Activated T-helper 17 cell treated with anti-CD3 and anti-CD28 coated beads, Interleukin-2, amount 50 U/mL, for 72 hours (primary cell): ENCODE measurements at regions not wholly inside any gene's neighbourhood (a gene's known extent, or its start where the extent isn't known, plus 50 kb on each side); places are given as distances from the start of the nearest gene placed in this dataset.
"Not testable (repeated sequence)": the region's sequence is repeated elsewhere in the genome, so short reads cannot be mapped to it uniquely, and the experiment has no call there.

ENCODE experiments used
- ATAC-seq: fragments of 150-1000 bp; cut with Tn5 transposase; replicated peaks from 2 replicates; pipeline ENCODE4 v1.10.0; 2021; ENCODE audit warnings: mild to moderate bottlenecking, moderate library complexity
- H3K27ac Mint-ChIP-seq: one replicate; pipeline ENCODE4 v1.8.0; 2022; ENCODE audit warnings: mixed read lengths
- H3K27me3 Mint-ChIP-seq: one replicate; pipeline ENCODE4 v1.8.0; 2022; ENCODE audit warnings: mixed read lengths
- H3K36me3 Mint-ChIP-seq: one replicate; pipeline ENCODE4 v1.8.0; 2022; ENCODE audit warnings: low read depth, mild to moderate bottlenecking, mixed read lengths
- H3K4me1 Mint-ChIP-seq: one replicate; pipeline ENCODE4 v1.8.0; 2022; ENCODE audit warnings: mixed read lengths
- H3K4me3 Mint-ChIP-seq: one replicate; pipeline ENCODE4 v1.8.0; 2022; ENCODE audit warnings: mild to moderate bottlenecking, mixed read lengths
- H3K9me3 Mint-ChIP-seq: one replicate; pipeline ENCODE4 v1.8.0; 2022; ENCODE audit warnings: mixed read lengths

- ATAC-seq, H3K27ac Mint-ChIP-seq, H3K36me3 Mint-ChIP-seq, H3K4me1 Mint-ChIP-seq, H3K4me3 Mint-ChIP-seq, H3K9me3 Mint-ChIP-seq: not testable (repeated sequence)
- peaks cover 12% of the 10 kb centered on the region for H3K27me3 Mint-ChIP-seq
Measured at GRCh38 chr10:109809954-109810353, 113.4 kb downstream of the XPNPEP1 start.

- not testable (repeated sequence) for H3K27ac Mint-ChIP-seq, H3K4me1 Mint-ChIP-seq, ATAC-seq, H3K4me3 Mint-ChIP-seq, H3K9me3 Mint-ChIP-seq, H3K36me3 Mint-ChIP-seq
- peaks cover 25% of the 10 kb centered on the region for H3K27me3 Mint-ChIP-seq
Measured at GRCh38 chr10:109801191-109801590, 122.1 kb downstream of the XPNPEP1 start.

GRCh38 chr10:109790647-109791046 lies 132.7 kb downstream of the XPNPEP1 start:
- H3K4me3 Mint-ChIP-seq, result no peak overlapping the region
- H3K27me3 Mint-ChIP-seq, result peaks cover 6% of the 10 kb centered on the region
- H3K4me1 Mint-ChIP-seq, result no peaks in the 10 kb centered on the region
- no peaks in the 10 kb centered on the region for H3K36me3 Mint-ChIP-seq
- no peak for ATAC-seq
- no peak overlapping the region for H3K27ac Mint-ChIP-seq
- no peaks in the 10 kb centered on the region for H3K9me3 Mint-ChIP-seq

- no peaks in the 10 kb centered on the region for H3K36me3 Mint-ChIP-seq
- H3K27ac Mint-ChIP-seq, result no peak overlapping the region
- no peak for ATAC-seq
- no peak overlapping the region for H3K4me3 Mint-ChIP-seq
- peaks cover 17% of the 10 kb centered on the region for H3K27me3 Mint-ChIP-seq
- no peaks in the 10 kb centered on the region for H3K4me1 Mint-ChIP-seq
- H3K9me3 Mint-ChIP-seq, result no peaks in the 10 kb centered on the region
Measured at GRCh38 chr10:109784236-109784635, 139.1 kb downstream of the XPNPEP1 start.

GRCh38 chr10:109783286-109783685 lies 140.0 kb downstream of the XPNPEP1 start:
- no peak for ATAC-seq
- Mint-ChIP-seq H3K27ac (no peak overlapping the region), H3K27me3 (peaks cover 19% of the 10 kb centered on the region), H3K4me1 (no peaks in the 10 kb centered on the region), H3K36me3 (no peaks in the 10 kb centered on the region), H3K4me3 (no peak overlapping the region), H3K9me3 (no peaks in the 10 kb centered on the region)

GRCh38 chr10:109780997-109781396 lies 142.3 kb downstream of the XPNPEP1 start:
- H3K36me3 Mint-ChIP-seq, result no peaks in the 10 kb centered on the region
- H3K9me3 Mint-ChIP-seq, result no peaks in the 10 kb centered on the region
- H3K27me3 Mint-ChIP-seq, result peaks cover 19% of the 10 kb centered on the region
- no peak overlapping the region for H3K27ac Mint-ChIP-seq
- no peak overlapping the region for H3K4me3 Mint-ChIP-seq
- no peaks in the 10 kb centered on the region for H3K4me1 Mint-ChIP-seq
- no peak for ATAC-seq

- Mint-ChIP-seq H3K27me3 (peaks cover 19% of the 10 kb centered on the region), H3K4me3 (no peak overlapping the region), H3K36me3 (no peaks in the 10 kb centered on the region), H3K27ac (no peak overlapping the region), H3K9me3 (no peaks in the 10 kb centered on the region), H3K4me1 (no peaks in the 10 kb centered on the region)
- no peak for ATAC-seq
Measured at GRCh38 chr10:109778993-109779392, 144.3 kb downstream of the XPNPEP1 start.

- H3K27me3 Mint-ChIP-seq, result peaks cover 6% of the 10 kb centered on the region
- H3K4me1 Mint-ChIP-seq, result no peaks in the 10 kb centered on the region
- no peaks in the 10 kb centered on the region for H3K9me3 Mint-ChIP-seq
- H3K4me3 Mint-ChIP-seq, result no peak overlapping the region
- no peaks in the 10 kb centered on the region for H3K36me3 Mint-ChIP-seq
- ATAC-seq, result no peak
- no peak overlapping the region for H3K27ac Mint-ChIP-seq
Measured at GRCh38 chr10:109774121-109774440, 149.2 kb downstream of the XPNPEP1 start.

- H3K4me1 Mint-ChIP-seq, result no peaks in the 10 kb centered on the region
- H3K36me3 Mint-ChIP-seq, result no peaks in the 10 kb centered on the region
- H3K9me3 Mint-ChIP-seq, result no peaks in the 10 kb centered on the region
- H3K4me3 Mint-ChIP-seq, result no peak overlapping the region
- no peak overlapping the region for H3K27ac Mint-ChIP-seq
- ATAC-seq, result no peak
- peaks cover 2% of the 10 kb centered on the region for H3K27me3 Mint-ChIP-seq
Measured at GRCh38 chr10:109773288-109774120, 149.8 kb downstream of the XPNPEP1 start.

- H3K9me3 Mint-ChIP-seq, result no peaks in the 10 kb centered on the region
- ATAC-seq, result no peak
- H3K27ac Mint-ChIP-seq, result no peak overlapping the region
- no peaks in the 10 kb centered on the region for H3K4me1 Mint-ChIP-seq
- H3K36me3 Mint-ChIP-seq, result no peaks in the 10 kb centered on the region
- H3K27me3 Mint-ChIP-seq, result no peaks in the 10 kb centered on the region
- no peak overlapping the region for H3K4me3 Mint-ChIP-seq
Measured at GRCh38 chr10:109770663-109771062, 152.6 kb downstream of the XPNPEP1 start.

GRCh38 chr10:109769966-109770365 lies 153.3 kb downstream of the XPNPEP1 start:
- no peaks in the 10 kb centered on the region for H3K27me3 Mint-ChIP-seq
- H3K27ac Mint-ChIP-seq, result no peak overlapping the region
- H3K4me1 Mint-ChIP-seq, result no peaks in the 10 kb centered on the region
- H3K4me3 Mint-ChIP-seq, result no peak overlapping the region
- no peaks in the 10 kb centered on the region for H3K36me3 Mint-ChIP-seq
- H3K9me3 Mint-ChIP-seq, result no peaks in the 10 kb centered on the region
- no peak for ATAC-seq

- Mint-ChIP-seq H3K4me1 (no peaks in the 10 kb centered on the region), H3K27me3 (peaks cover 4% of the 10 kb centered on the region), H3K9me3 (no peaks in the 10 kb centered on the region), H3K4me3 (no peak overlapping the region), H3K36me3 (no peaks in the 10 kb centered on the region), H3K27ac (no peak overlapping the region)
- no peak for ATAC-seq
Measured at GRCh38 chr10:109765838-109766237, 157.5 kb downstream of the XPNPEP1 start.

GRCh38 chr10:109762555-109762954 lies 160.8 kb downstream of the XPNPEP1 start:
- H3K36me3 Mint-ChIP-seq, result no peaks in the 10 kb centered on the region
- H3K4me1 Mint-ChIP-seq, result no peaks in the 10 kb centered on the region
- H3K27ac Mint-ChIP-seq, result no peak overlapping the region
- no peak for ATAC-seq
- peaks cover 14% of the 10 kb centered on the region for H3K27me3 Mint-ChIP-seq
- H3K4me3 Mint-ChIP-seq, result no peak overlapping the region
- H3K9me3 Mint-ChIP-seq, result no peaks in the 10 kb centered on the region

- H3K27me3 Mint-ChIP-seq, result peaks cover 28% of the 10 kb centered on the region
- H3K9me3 Mint-ChIP-seq, H3K36me3 Mint-ChIP-seq, H3K27ac Mint-ChIP-seq, H3K4me1 Mint-ChIP-seq, H3K4me3 Mint-ChIP-seq, ATAC-seq: not testable (repeated sequence)
Measured at GRCh38 chr10:109757670-109758069, 165.6 kb downstream of the XPNPEP1 start.

- H3K9me3 Mint-ChIP-seq, result no peaks in the 10 kb centered on the region
- ATAC-seq, result no peak
- H3K4me1 Mint-ChIP-seq, result no peaks in the 10 kb centered on the region
- no peak overlapping the region for H3K4me3 Mint-ChIP-seq
- no peak overlapping the region for H3K27ac Mint-ChIP-seq
- no peaks in the 10 kb centered on the region for H3K36me3 Mint-ChIP-seq
- peaks cover 1% of the 10 kb centered on the region for H3K27me3 Mint-ChIP-seq
Measured at GRCh38 chr10:109746861-109747260, 176.4 kb downstream of the XPNPEP1 start.

- no peak overlapping the region for H3K27ac Mint-ChIP-seq
- no peaks in the 10 kb centered on the region for H3K9me3 Mint-ChIP-seq
- peaks cover 4% of the 10 kb centered on the region for H3K27me3 Mint-ChIP-seq
- no peak overlapping the region for H3K4me3 Mint-ChIP-seq
- no peaks in the 10 kb centered on the region for H3K36me3 Mint-ChIP-seq
- H3K4me1 Mint-ChIP-seq, result no peaks in the 10 kb centered on the region
- no peak for ATAC-seq
Measured at GRCh38 chr10:109744020-109744419, 179.3 kb downstream of the XPNPEP1 start.
